ENCODE measurements at regions not wholly inside any gene's neighbourhood (a gene's known extent, or its start where the extent isn't known, plus 50 kb on each side); places are given as distances from the start of the nearest gene placed in this dataset.
"Not testable (repeated sequence)": the region's sequence is repeated elsewhere in the genome, so short reads cannot be mapped to it uniquely, and the experiment has no call there.

- DNase-seq, result no peak
Measured at GRCh38 chr3:94615275-94616065, 552.6 kb downstream of the NSUN3 start.

GRCh38 chr3:94616833-94617232 is 554.0 kb downstream of the NSUN3 start:
- no peak for DNase-seq

GRCh38 chr3:94617312-94617711 is 554.5 kb downstream of the NSUN3 start:
- DNase-seq, result no peak

DNA sequence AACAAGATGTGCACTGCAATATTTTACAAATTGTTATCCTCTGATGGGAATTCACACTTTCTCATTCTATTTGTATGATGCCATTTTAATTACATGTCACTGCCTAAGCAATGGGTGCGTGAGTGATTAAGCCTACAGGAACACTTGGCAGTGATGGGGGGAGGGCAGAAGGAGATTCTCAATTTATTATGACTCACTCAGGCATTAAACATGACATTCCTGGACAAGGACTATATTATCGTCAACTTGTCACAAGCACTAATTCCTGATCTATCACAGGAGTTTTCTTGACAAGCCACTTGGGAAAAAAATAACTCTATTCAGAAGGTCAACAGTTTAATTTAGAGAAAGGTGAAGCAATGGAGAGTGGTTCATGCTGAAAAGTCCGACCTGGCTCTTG is 556.8 kb downstream of the NSUN3 start:
- DNase-seq, result no peak

GRCh38 chr3:94626573-94626972 is 563.7 kb downstream of the NSUN3 start:
- DNase-seq, result no peak

GRCh38 chr3:94627689-94628088 is 564.8 kb downstream of the NSUN3 start:
- no peak for DNase-seq

DNA sequence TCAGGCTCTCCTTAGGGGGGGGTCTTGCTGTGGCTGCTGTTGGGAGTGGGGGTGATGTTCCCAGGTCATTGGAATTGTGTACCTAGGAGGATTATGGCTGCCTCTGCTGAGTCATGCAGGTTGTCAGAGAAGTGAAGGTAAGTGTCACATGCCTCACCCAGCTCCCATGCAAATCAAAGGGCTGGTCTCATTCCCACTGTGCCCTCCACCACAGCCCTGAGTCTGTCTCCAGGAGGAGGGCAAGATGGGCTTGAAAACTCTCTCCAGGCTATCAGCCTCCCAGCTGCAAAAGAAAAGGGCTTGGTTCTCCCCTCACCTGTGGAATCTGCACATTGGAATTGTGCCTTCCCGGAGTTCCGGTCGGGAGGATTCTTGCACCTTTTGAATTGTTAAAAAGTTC is 580.5 kb downstream of the NSUN3 start:
- DNase-seq, result no peak

GRCh38 chr3:94645790-94646189 is 582.9 kb downstream of the NSUN3 start:
- DNase-seq, result no peak

- no peak for DNase-seq
Measured at GRCh38 chr3:94647131-94647530, 584.3 kb downstream of the NSUN3 start.

DNA sequence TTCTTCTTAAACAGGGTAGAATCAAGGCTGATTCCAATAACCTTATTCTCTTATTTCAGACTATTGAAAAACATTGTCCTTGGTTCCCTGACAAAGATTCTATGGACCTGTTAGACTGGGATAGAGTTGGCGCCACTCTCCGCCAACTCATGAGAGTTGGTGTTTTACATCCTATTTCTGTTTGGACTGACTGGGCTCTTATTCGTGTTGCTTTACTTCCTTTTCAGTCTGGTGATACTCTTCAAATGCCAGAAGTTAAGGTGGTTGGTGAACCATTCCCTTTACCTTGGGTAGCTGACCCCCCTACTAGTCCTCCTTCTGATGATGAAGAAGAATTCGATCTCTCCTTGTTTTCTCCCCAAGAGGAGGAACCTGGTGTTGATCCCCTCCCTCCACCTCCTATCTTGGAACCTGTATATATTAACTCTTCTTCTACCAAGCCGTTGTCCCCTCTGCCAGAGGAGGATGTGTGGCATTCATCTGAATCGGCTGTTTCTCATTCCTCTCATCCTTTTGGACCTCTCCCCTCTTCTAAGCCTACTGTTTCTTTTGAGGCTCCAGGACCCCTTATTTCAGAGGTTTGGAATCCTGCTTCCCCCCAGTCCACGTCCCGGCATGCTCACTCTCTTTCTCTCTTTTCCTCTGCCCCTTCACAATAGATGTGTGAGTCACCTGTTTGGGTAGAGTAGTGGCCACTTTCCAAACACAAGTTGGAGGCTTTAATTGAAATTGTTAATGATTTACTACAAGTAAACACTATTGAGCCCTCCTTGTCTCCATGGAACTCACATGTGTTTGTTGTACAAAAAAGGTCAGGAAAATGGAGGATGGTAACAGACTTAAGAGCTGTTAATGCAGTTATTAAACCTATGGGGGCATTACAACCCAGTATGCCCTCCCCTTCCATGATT is 585.7 kb downstream of the NSUN3 start:
- not testable (repeated sequence) for DNase-seq

GRCh38 chr3:94654096-94654495 is 591.2 kb downstream of the NSUN3 start:
- no peak for DNase-seq

- no peak for DNase-seq
Measured at GRCh38 chr3:94665922-94666321, 603.1 kb downstream of the NSUN3 start.

DNA sequence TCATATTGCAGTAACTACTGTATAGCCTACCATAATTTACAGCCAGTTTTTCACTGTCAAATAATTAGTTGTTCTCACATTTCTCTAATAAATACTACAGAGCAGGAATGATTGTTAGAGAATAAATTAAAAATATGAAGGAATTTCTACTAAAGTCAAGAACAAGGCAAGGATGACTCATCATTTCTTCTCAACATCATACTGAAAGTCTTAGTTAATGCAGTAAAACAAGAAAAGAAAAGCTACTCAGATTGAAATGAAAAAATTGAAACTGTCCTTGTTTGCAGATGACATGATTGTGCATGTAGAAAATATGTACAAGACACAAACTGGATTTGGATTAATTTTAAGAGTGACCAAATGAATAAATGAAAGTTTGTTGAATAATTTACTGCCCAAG is 608.2 kb downstream of the NSUN3 start:
- DNase-seq, result no peak

DNA sequence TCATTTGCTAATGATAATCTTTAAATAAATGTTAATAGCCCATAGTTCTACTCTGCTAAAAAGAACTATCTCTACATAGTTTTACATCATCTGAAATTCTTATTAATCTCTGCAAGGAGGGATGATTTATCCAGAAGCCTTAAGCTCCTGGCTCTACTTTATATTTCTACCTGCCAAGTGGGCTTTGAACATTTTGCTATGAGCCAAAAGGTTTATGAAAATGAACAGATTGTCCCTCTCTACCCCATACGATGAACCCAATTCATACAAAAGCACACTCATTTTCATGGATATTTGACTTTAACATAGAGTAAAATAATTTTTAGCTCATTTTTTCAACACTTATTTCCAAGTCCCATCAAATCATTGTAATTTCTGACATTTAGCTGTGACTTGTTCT is 611.0 kb downstream of the NSUN3 start:
- no peak for DNase-seq

- no peak for DNase-seq
Measured at GRCh38 chr3:94686208-94686607, 623.3 kb downstream of the NSUN3 start.

GRCh38 chr3:94693997-94694640 is 631.3 kb downstream of the NSUN3 start:
- no peak for DNase-seq

GRCh38 chr3:94694894-94695293 is 632.0 kb downstream of the NSUN3 start:
- no peak for DNase-seq

DNA sequence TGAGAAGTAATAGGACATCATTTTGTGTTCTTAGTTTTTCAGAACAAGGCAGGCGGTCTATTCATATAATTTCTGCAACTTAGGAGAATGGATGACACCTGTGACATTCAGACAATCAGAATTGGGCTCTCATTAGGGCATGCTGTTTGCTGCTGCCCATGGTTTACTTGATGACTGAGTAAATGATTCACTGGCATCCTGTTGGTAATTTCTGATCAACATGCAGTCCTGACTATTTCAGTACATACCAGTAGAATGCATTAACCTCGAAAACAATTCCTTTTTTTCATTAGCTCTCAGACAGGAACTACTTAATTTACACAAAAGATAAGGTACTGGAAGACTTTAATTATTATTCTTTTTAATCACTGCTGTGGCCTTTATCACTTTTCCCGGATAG is 641.6 kb downstream of the NSUN3 start:
- DNase-seq, result no peak

DNA sequence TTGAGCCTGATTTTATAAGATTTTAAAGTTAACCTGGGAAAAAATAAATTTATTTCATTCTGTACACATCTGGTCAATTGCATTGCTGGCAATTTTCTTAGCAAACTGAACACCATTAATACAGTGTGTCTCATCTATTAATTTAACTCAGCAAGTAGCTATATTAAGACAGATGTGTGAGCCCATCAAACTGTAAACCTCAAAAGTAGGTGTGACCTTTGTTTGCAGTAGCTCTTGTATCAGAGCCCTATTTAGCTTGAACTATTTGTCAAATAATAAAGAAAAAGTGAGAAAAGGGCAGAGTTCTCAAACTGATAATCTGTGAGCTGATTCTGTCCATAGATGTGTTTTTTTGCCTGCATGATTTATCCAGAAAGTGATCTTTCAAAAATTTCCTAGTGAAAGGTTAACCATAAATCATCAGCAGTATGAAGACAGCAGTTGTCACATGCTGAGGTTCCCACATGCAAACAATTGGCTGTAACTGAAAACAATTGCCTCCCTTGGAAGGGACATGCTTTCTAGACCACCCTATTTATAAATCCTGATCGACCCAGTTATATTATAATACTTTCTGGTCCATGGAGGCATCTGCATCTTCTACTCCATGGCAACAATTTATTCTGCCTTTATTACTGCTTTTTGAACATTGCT is 646.5 kb downstream of the NSUN3 start:
- DNase-seq, result no peak

DNA sequence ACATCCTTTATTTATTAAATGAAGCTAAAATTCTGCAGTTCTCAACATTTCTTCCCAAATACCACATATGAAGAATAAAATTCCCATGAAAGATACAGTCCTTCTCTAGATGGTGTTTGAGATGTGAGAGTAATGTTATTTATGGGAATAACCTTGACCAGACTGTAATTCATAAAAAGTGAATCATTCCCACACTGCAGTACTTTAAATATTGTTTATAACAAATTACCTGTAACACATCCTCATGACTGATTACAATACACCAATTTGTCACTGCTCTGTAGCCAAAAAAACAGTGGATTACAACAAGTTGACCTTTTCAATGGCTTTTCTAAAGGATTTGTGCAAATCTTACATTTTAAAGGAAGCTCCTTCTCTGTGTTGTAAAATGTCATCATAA is 651.3 kb downstream of the NSUN3 start:
- no peak for DNase-seq

- DNase-seq, result no peak
Measured at GRCh38 chr3:94716326-94717018, 653.6 kb downstream of the NSUN3 start.

GRCh38 chr3:94734206-94734605 is 671.3 kb downstream of the NSUN3 start:
- DNase-seq, result no peak

All from CD4-positive, alpha-beta T cell treated with Interleukin-15 for 1 hour (primary cell).